Omental fat pad (tissue), 3 donors: ENCODE measurements at regions not wholly inside any gene's neighbourhood (a gene's known extent, or its start where the extent isn't known, plus 50 kb on each side); places are given as distances from the start of the nearest gene placed in this dataset.

Experiments used
- ATAC-seq: fragments of 150-250 bp; one replicate; pipeline ENCODE4 v1.9.1; 2016; ENCODE audit warnings: mild to moderate bottlenecking, moderate library complexity; ENCODE audit not compliant: low FRiP score
- DNase-seq: peaks from one replicate; pipeline ENCODE4 v3.0.0-alpha.2; 2019; ENCODE audit warnings: low spot score
- TF ChIP-seq, protein P1 (sequence below), 3 donors: fragments of 450-650 bp; IDR thresholded peaks; one replicate each; pipeline ENCODE4 v1.5.1; 2016 to 2017; ENCODE audit warnings: antibody characterized with exemption in 3 of 3, mild to moderate bottlenecking in 3 of 3, moderate library complexity in 2 of 3

DNA sequence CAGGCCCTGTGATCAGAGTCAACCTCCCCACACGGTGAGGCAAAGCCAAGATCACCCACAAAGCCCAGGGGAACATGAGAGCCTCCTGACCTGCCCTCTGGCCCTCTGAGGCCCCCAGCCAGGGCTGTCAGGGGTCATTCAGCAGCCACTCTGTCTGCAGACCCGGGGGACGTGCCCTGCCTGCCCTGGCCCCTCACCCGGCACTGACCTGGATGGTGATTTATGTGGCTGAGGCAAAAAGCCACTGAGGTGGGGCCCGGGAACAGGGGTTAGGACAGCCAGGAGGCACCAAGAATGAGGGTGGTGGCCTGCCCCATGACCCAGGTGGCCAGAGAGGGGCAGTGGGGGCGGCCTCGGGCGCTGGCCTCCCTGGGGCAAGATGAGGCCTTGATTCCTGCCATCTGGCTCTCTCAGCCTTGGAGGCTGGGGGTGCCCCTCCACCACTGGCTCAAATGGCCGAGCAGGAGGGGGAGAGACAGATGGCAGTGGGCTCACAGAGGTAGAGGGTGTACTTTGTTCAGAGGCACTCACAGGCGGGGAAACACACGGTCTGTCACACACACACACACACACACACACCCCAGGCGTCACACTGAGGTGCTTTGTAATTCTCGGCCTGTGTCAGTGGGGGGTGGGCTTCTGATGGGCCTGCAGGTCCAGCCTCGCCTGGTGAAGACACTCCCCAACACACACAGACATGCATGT lies 174.0 kb upstream of the GSE1 start:
- TF ChIP-seq, protein P1, sequence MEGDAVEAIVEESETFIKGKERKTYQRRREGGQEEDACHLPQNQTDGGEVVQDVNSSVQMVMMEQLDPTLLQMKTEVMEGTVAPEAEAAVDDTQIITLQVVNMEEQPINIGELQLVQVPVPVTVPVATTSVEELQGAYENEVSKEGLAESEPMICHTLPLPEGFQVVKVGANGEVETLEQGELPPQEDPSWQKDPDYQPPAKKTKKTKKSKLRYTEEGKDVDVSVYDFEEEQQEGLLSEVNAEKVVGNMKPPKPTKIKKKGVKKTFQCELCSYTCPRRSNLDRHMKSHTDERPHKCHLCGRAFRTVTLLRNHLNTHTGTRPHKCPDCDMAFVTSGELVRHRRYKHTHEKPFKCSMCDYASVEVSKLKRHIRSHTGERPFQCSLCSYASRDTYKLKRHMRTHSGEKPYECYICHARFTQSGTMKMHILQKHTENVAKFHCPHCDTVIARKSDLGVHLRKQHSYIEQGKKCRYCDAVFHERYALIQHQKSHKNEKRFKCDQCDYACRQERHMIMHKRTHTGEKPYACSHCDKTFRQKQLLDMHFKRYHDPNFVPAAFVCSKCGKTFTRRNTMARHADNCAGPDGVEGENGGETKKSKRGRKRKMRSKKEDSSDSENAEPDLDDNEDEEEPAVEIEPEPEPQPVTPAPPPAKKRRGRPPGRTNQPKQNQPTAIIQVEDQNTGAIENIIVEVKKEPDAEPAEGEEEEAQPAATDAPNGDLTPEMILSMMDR (IDR thresholded peaks at IDR 0.05), result no peak
- ATAC-seq (no peak), DNase-seq (no peak)

DNA sequence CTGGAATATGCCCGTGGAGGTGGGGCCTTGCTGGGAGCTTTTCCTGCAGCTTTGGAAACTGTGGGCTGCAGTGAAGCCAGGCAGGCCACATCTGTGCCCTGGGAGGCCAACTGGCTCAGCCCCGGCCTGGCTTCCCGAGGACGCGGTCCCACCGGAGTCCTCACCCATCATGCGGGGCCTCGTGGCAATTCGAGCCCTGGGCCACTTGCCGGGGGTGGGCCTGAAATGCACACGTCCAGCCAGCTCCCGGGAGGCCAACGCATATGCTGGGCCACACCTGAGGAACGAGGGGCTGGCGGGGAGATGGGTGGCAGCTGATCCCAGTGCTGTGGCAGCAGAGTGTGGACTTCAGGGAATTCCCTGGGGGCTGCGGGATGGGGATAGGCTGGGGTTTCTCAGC lies 172.4 kb upstream of the GSE1 start:
- ATAC-seq (no peak), DNase-seq (no peak)
- TF ChIP-seq, protein P1 (IDR thresholded peaks at IDR 0.05), result no peak

DNA sequence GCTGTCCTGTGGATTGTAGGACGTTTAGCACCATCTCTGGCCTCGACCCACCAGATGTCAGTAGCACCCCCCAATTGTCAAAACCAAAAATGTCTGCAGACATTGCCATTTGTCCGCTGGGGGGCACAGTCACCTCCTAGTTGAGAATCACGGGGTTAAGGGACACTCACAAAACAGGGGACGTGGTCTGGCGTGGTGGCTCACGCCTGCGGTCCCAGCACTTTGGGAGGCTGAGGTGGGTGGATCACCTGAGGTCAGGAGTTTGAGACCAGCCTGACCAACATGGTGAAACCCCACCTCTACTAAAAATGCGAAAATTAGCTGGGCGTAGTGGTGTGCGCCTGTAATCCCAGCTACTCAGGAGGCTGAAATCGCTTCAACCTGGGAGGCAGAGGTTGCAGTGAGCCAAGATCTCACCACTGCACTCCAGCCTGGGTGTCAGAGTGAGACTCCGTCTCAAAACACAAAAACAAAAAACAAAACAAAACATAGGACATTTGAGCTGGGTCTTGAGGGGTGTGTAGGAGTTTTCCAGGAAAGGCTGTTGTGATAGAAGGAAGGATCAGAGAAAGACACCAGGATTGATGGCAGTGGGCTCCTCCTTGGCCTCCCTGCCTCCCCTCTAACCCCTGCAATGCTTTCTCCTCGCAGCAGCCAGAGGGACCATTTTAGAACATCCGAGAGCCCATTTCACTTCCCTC lies 171.8 kb upstream of the GSE1 start:
- no peak for ATAC-seq
- TF ChIP-seq, protein P1 (IDR thresholded peaks at IDR 0.05), result no peak
- DNase-seq, result no peak

DNA sequence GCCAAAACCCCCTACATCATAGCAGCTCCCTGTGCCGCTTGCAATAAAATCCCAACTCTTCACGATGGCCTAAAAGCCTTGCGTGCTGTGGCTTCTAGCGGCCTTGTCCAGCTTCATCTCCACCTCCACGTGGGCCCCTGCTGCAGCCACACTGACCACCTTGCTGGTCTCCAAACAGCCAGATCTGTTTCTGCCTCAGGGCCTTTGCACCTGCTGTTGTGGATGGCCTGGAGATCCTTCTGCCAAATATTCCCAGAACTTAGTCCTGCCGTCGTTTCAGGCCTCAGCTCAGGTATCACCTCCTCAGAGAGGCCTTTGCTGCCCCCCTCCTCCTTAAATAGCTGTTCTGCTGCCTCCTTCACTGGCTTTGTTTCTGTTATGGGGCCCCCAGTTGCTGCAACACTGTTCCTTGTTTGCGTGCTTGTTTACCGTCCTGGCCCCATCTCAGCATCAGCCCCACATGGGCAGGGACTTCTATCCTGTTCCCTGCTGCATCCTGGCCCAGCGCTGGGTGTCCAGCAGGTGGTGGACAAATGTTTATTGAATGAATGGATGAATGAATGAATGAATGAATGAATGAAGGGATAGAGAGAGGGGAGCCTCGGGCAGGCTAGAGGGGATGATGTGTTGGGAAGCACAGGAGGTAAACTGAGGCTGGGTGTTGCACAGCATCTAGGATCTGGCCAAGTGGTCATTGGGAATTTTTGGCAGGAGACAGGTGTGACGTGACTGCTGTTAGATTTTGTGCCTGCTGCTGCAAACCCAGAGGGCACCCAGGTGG lies 171.0 kb upstream of the GSE1 start:
- ATAC-seq, result no peak
- TF ChIP-seq, protein P1 (IDR thresholded peaks at IDR 0.05), result no peak
- DNase-seq, result no peak

DNA sequence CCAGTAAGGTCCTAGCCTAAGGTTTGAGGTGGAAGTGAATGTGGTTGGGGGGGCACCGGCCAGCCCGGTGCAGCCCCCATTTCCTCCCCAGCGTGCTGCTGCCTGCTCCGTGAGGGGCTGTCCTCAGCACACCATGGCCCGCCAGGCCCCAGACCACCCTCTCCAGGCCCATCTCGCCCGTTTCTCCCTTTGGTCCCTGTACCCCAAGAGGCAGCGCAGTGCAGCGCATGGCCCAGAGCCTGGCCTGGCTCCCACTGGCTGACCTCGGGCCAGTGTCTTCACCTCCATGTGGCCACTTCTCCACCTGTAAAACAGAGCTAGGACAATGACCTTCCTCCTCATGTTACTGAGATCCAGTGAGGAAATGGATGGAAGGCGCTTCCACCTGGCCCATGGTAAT lies 170.0 kb upstream of the GSE1 start:
- ATAC-seq, result no peak
- no peak for DNase-seq
- TF ChIP-seq, protein P1 (IDR thresholded peaks at IDR 0.05), result no peak

DNA sequence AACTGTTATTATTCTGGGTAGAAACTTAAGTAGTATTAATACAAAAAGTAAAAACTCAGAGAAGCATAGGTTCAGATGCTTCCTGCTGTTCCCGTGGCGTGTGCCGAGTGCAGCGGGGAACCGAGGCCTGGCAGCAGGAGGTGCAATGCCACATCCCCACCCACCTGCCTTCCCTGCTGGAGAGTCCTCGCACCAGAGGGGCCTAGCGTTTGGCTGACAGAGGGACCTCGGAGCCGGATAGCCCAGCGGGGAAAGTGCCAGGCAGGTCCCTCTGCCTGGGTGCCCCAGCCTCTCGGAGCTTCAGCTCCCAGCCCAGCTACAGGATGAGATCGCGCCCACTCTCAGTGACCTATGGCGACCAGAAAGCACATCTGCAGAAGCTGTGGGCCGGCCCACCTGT lies 169.6 kb upstream of the GSE1 start:
- ATAC-seq, result no peak
- TF ChIP-seq, protein P1 (IDR thresholded peaks at IDR 0.05), result no peak
- no peak for DNase-seq
